SK-N-MC (cell line): ENCODE measurements at regions not wholly inside any gene's neighbourhood (a gene's known extent, or its start where the extent isn't known, plus 50 kb on each side); places are given as distances from the start of the nearest gene placed in this dataset.
"Not testable (repeated sequence)": the region's sequence is repeated elsewhere in the genome, so short reads cannot be mapped to it uniquely, and the experiment has no call there.

ENCODE experiments used
- DNase-seq: peaks from one replicate; pipeline ENCODE4 v3.0.0-alpha.2; 2011; ENCODE audit warnings: low read depth, low spot score
- H3K27ac ChIP-seq: fragments of 200-600 bp; sonication (generic); 2 replicates; pipeline ENCODE4 v1.5.1; 2016; ENCODE audit warnings: mixed run types
- H3K36me3 ChIP-seq: fragments of 200-600 bp; sonication (generic); 2 replicates; pipeline ENCODE4 v1.6.1; 2017; ENCODE audit warnings: antibody characterized with exemption, low read length, mixed read lengths; ENCODE audit not compliant: insufficient read depth
- H3K4me3 ChIP-seq: fragments of 200-600 bp; sonication (generic); 2 replicates; pipeline ENCODE4 v1.5.1; 2016
- H3K9ac ChIP-seq: fragments of 200-600 bp; sonication (generic); 2 replicates; pipeline ENCODE4 v1.8.0; 2017; ENCODE audit warnings: mixed run types, mixed read lengths; ENCODE audit not compliant: insufficient read length
- H3K9me3 ChIP-seq: fragments of 200-600 bp; sonication (generic); 2 replicates; pipeline ENCODE4 v1.6.1; 2017; ENCODE audit warnings: low read depth, mild to moderate bottlenecking, antibody characterized with exemption, low read length, moderate library complexity, mixed read lengths
- EZH2 ChIP-seq: fragments of 200-600 bp; sonication (generic); IDR thresholded peaks from one replicate; pipeline ENCODE4 v1.6.1; 2017; ENCODE audit warnings: antibody characterized with exemption
- FOXP2 ChIP-seq: optimal IDR thresholded peaks from 2 replicates; pipeline ENCODE3; 2011; ENCODE audit warnings: mild to moderate bottlenecking, moderate library complexity; ENCODE audit not compliant: insufficient read depth; ENCODE audit errors: extremely low read length, control extremely low read depth
- POLR2AphosphoS5 ChIP-seq: IDR thresholded peaks from 2 replicates; pipeline ENCODE4 v1.6.1; 2012; ENCODE audit warnings: mild to moderate bottlenecking, low read depth, low read length, borderline replicate concordance

DNA sequence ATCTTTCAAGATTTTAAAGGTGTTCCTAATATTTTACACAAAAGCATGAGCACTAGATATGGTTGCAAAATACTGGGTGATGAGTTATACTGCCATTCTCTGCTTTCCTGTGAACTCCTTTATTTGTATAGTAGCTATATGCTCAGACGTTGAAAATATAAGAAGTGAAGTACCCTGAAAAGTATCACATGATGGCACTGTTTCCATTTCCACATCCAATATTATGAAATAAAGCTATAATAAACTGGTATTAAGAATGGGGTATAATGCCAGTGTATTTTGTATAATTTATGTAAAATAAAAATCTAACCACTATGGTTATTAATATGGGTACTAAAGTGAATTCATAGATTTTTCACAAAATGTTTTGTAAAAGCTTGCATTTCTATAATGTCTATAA lies 79.6 kb upstream of the FOXP2 start:
- no peak for TF ChIP-seq POLR2AphosphoS5
- TF ChIP-seq EZH2, result no peak
- no peak for TF ChIP-seq FOXP2
- no peaks in the 10 kb centered on the region for H3K9me3 ChIP-seq
- H3K27ac ChIP-seq, result no peak overlapping the region
- DNase-seq, result no peak
- no peak overlapping the region for H3K4me3 ChIP-seq
- no peak overlapping the region for H3K9ac ChIP-seq
- H3K36me3 ChIP-seq, result no peaks in the 10 kb centered on the region

DNA sequence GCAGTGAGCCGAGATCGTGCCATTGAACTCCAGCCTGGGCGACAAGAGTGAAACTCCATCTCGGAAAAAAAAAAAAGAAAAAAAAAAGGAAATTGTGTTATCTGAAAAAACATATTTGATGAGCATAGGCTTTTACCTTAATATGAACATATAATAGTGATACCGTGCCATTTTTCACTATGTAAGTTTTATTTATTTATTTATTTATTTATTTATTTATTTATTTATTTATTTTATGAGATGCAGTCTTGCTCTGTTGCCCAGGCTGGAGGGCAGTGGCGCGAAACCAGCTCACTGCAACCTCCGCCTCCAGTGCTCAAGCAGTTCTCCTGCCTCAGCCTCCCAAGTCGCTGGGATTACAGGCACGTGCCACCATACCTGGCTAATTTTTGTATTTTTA lies 85.2 kb upstream of the FOXP2 start:
- H3K4me3 ChIP-seq, H3K9me3 ChIP-seq, H3K9ac ChIP-seq, H3K27ac ChIP-seq, DNase-seq, H3K36me3 ChIP-seq: not testable (repeated sequence)

DNA sequence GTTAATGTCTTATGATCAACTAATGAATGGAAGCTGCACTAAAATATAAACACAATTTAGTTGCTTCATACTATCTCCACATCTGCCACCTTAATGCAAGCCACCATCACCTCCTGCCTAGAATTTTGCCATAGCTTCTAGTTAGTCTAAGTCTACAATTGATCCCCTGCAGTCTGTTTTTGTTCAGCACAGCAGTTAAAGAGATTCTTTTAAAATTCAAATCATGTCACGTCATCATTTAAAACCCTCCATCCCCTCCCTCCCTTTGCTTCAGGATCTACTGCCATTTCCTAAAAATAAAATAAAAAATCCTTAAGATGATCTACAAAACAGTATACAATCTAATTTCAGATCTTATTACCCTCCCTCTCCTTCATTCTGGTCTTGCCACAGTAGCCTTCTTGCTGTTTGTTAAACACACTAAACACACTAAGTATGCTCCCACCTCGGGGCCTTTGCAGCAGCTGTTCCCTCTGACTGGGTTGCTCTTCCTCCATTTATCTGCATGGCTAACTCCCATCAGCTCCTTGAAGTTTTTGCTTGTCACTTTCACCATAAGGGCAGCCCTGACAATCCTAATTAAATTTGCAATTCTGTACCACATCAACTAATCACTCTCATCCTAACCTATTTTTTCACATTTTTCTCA lies 97.0 kb upstream of the FOXP2 start:
- H3K36me3 ChIP-seq, result no peaks in the 10 kb centered on the region
- no peak overlapping the region for H3K27ac ChIP-seq
- no peak overlapping the region for H3K9ac ChIP-seq
- H3K9me3 ChIP-seq, result no peaks in the 10 kb centered on the region
- H3K4me3 ChIP-seq, result no peak overlapping the region
- no peak for DNase-seq
- no peak for TF ChIP-seq EZH2
- TF ChIP-seq POLR2AphosphoS5, result no peak
- TF ChIP-seq FOXP2, result no peak

GRCh38 chr7:114312649-114313048 lies 102.0 kb upstream of the FOXP2 start:
- H3K27ac ChIP-seq, result no peak overlapping the region
- no peaks in the 10 kb centered on the region for H3K36me3 ChIP-seq
- peak; percentile 26 for DNase-seq
- no peak overlapping the region for H3K9ac ChIP-seq
- TF ChIP-seq EZH2 (no peak), FOXP2 (no peak), POLR2AphosphoS5 (no peak)
- no peak overlapping the region for H3K4me3 ChIP-seq
- no peaks in the 10 kb centered on the region for H3K9me3 ChIP-seq

DNA sequence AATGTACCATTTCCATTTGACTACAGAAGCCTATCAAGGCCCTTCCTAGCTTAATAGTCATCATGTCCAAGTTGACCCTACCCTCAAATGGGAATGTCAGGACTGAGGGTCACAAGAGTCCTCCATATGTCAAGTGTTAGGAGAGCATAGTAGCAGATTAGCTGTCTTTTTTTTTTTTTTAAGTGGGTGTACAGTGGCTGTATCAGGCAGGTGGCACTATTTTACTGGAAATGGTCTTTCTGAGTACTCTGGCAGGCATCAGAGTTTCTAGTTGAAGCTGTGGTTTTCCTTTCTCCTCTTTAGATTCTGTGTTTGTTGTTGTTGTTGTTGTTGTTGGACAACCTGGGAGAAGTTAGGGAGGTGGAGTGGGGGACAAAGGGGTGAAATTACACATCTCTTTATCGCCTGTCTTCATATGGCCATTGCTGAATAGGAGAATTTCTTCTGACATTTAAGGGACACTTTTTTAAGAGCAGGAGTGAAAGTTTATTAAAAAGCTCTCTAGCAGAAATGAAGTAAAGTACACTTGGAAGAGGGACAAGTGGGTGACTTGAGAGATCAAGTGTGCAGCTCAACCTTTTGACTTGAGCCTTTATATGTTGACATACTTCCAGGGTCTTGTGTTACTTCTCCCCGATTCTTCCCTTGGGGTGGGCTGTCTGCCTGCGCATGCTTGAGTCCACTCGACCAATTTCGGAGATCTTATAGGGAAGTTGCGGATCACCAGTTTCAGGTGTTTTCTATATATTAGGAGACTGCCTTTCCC lies 104.1 kb upstream of the FOXP2 start:
- H3K4me3 ChIP-seq, result no peak overlapping the region
- H3K27ac ChIP-seq, result no peak overlapping the region
- H3K36me3 ChIP-seq, result no peaks in the 10 kb centered on the region
- H3K9me3 ChIP-seq, result no peaks in the 10 kb centered on the region
- H3K9ac ChIP-seq, result no peak overlapping the region
- no peak for DNase-seq
- TF ChIP-seq FOXP2 (no peak), POLR2AphosphoS5 (no peak), EZH2 (no peak)

DNA sequence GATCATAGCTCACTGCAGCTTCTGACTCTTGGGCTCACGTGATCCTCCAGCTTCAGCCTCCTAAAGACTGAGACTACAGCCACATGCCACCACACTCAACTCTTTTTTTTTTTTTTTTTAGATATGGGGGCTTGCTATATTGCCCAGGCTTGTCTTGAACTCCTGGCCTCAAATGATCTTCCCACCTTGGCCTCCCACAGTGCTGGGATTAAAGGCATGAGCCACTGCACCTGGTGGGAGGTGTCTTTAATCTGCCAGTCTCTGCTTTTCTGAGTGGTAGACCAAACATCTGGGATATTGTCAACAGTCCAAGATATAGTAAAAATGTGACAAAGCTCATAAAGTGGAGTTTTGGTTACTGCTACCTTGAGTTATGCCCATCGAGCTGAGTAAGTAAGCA lies 104.9 kb upstream of the FOXP2 start:
- H3K36me3 ChIP-seq, result no peaks in the 10 kb centered on the region
- no peak for DNase-seq
- no peak overlapping the region for H3K4me3 ChIP-seq
- TF ChIP-seq POLR2AphosphoS5, result no peak
- no peak for TF ChIP-seq FOXP2
- TF ChIP-seq EZH2, result no peak
- H3K27ac ChIP-seq, result no peak overlapping the region
- H3K9ac ChIP-seq, result no peak overlapping the region
- H3K9me3 ChIP-seq, result no peaks in the 10 kb centered on the region

- H3K9ac ChIP-seq, result no peak overlapping the region
- no peaks in the 10 kb centered on the region for H3K9me3 ChIP-seq
- no peak overlapping the region for H3K27ac ChIP-seq
- TF ChIP-seq EZH2 (no peak), FOXP2 (no peak), POLR2AphosphoS5 (no peak)
- H3K4me3 ChIP-seq, result no peak overlapping the region
- H3K36me3 ChIP-seq, result no peaks in the 10 kb centered on the region
- DNase-seq, result no peak
Measured at GRCh38 chr7:114303301-114303700, 111.3 kb upstream of the FOXP2 start.

GRCh38 chr7:114302858-114303257 lies 111.8 kb upstream of the FOXP2 start:
- Histone ChIP-seq H3K27ac (no peak overlapping the region), H3K4me3 (no peak overlapping the region), H3K9ac (no peak overlapping the region), H3K36me3 (no peaks in the 10 kb centered on the region), H3K9me3 (no peaks in the 10 kb centered on the region)
- no peak for TF ChIP-seq FOXP2
- no peak for TF ChIP-seq POLR2AphosphoS5
- no peak for TF ChIP-seq EZH2
- no peak for DNase-seq

DNA sequence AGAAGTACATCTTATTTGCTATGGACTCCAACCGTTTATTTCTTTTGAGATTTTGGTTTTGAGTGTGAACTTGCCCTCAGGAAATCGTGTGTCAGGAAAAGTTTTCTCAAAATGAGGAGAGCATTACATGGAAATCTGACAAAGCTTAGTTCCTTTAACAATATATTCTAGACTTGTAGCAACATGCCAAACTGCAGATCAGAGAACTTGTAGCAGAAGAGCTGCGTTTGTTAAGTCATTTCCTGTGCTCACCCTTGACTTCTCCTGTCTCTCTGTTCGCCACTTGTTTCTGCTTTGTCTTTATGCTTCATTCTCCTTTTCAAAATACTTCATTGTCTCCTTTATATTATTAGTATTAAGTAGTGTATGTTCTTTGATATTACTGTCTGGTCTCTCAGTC lies 116.6 kb upstream of the FOXP2 start:
- H3K9ac ChIP-seq, result no peak overlapping the region
- no peak for DNase-seq
- H3K4me3 ChIP-seq, result no peak overlapping the region
- H3K9me3 ChIP-seq, result no peaks in the 10 kb centered on the region
- no peak overlapping the region; the same call in none of the 2 replicates for H3K27ac ChIP-seq
- H3K36me3 ChIP-seq, result no peaks in the 10 kb centered on the region
- TF ChIP-seq FOXP2 (no peak), POLR2AphosphoS5 (no peak), EZH2 (no peak)

GRCh38 chr7:114297121-114297520 lies 117.5 kb upstream of the FOXP2 start:
- H3K36me3 ChIP-seq, result no peaks in the 10 kb centered on the region
- H3K9me3 ChIP-seq, result no peaks in the 10 kb centered on the region
- no peak overlapping the region for H3K9ac ChIP-seq
- DNase-seq, result no peak
- H3K4me3 ChIP-seq, result no peak overlapping the region
- no peak overlapping the region for H3K27ac ChIP-seq
- TF ChIP-seq POLR2AphosphoS5 (no peak), FOXP2 (no peak), EZH2 (no peak)
